BLaER1 treated with 17β-estradiol and CSF1 and Interleukin-3, amounts not matched to agents 10 nM and 100 nM (cell line): ENCODE measurements at regions not wholly inside any gene's neighbourhood (a gene's known extent, or its start where the extent isn't known, plus 50 kb on each side); places are given as distances from the start of the nearest gene placed in this dataset.

ENCODE experiments used
- H3K27ac ChIP-seq, 11 experiments: shearing (Covaris generic); formaldehyde crosslinking; 2 replicates each; pipeline ENCODE4 v1.8.1; 2022
- H3K27me3 ChIP-seq, 11 experiments: shearing (Covaris generic); formaldehyde crosslinking; 2 replicates each; pipeline ENCODE4 v1.8.1; 2022
- H3K36me3 ChIP-seq, 11 experiments: shearing (Covaris generic); formaldehyde crosslinking; 2 replicates each; pipeline ENCODE4 v1.8.1; 2022
- H3K4me1 ChIP-seq, 10 experiments: shearing (Covaris generic); formaldehyde crosslinking; 2 replicates each; pipeline ENCODE4 v1.8.1; 2022
- H3K4me2 ChIP-seq, 11 experiments: shearing (Covaris generic); formaldehyde crosslinking; 2 replicates each; pipeline ENCODE4 v1.8.1; 2022
- H3K4me3 ChIP-seq, 10 experiments: shearing (Covaris generic); formaldehyde crosslinking; 2 replicates each; pipeline ENCODE4 v1.8.1; 2022
- H3K9ac ChIP-seq, 11 experiments: shearing (Covaris generic); formaldehyde crosslinking; 2 replicates each; pipeline ENCODE4 v1.8.1; 2022
- H3K9me3 ChIP-seq, 11 experiments: shearing (Covaris generic); formaldehyde crosslinking; replicated peaks in 1 of 11; 2 replicates each; pipeline ENCODE4 v1.8.1; 2022
- H4K20me1 ChIP-seq, 11 experiments: shearing (Covaris generic); formaldehyde crosslinking; 2 replicates each; pipeline ENCODE4 v1.8.1; 2022
- Cebpa-rat ChIP-seq, 11 experiments: shearing (Covaris generic); IDR thresholded peaks; 2 replicates each; pipeline ENCODE4 v1.8.1; 2022

DNA sequence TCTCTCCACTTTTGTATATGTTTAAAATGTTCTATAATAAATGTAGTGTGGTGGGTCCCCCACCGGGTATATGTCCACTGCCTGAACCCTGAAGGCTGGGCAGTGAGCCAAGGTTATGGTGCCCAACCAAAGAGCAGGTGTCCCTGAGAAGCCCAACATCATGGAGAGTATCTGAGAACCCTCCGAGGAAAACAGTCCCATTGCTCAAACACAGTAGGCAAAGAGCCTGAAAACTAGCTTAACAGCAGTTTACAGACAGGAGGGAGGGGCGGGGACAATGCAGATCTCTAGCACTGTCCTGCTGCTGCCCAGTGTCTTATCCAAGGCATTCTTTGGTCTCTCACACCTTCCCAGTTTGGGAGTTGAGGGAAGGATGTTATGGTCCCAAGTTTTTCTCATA, 91.0 kb downstream of the TMPRSS5 start:
- no peak for TF ChIP-seq Cebpa-rat (IDR thresholded peaks at IDR 0.05)
- H3K27ac ChIP-seq = no peak overlapping the region
- peaks cover 0 to 13% (median 7%) of the 10 kb centered on the region in 11 experiments; a peak in 14 of 22 replicates for H3K9me3 ChIP-seq
- H3K9ac ChIP-seq = no peak overlapping the region
- H3K4me3 ChIP-seq = no peak overlapping the region
- peaks cover 0 to 6% (median 2%) of the 10 kb centered on the region in 10 experiments; a peak in 4 of 20 replicates for H3K4me1 ChIP-seq
- no peaks in the 10 kb centered on the region for H3K27me3 ChIP-seq
- no peak overlapping the region for H3K4me2 ChIP-seq
- no peaks in the 10 kb centered on the region for H4K20me1 ChIP-seq
- no peaks in the 10 kb centered on the region for H3K36me3 ChIP-seq

DNA sequence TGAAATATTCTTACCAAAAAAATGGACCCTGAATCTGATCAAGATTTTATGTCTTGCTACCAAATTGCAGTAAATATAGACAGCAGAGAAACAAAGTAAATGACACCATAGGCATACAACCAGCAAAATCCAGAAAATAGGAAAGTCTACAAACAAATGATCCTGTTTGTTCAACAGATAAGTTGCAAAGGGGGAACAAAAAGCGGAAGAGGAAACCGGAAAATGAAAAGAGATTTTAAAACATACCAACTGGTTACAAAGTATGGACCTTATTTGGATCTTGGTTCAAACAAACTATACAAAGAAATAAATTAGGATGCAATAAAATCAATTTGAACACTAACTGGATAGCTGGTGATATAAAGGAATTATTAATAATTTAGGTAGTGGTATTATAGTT, 92.0 kb downstream of the TMPRSS5 start:
- Histone ChIP-seq H3K9ac (no peak overlapping the region), H3K27me3 (no peaks in the 10 kb centered on the region), H3K4me1 (peaks cover 0 to 6% (median 2%) of the 10 kb centered on the region in 10 experiments; a peak in 4 of 20 replicates), H3K4me2 (peak overlapping the region in 5 of 11 experiments; percentile 21 to 63 (median 26); a peak in 5 of 22 replicates), H3K27ac (no peak overlapping the region), H4K20me1 (no peaks in the 10 kb centered on the region), H3K36me3 (no peaks in the 10 kb centered on the region), H3K4me3 (no peak overlapping the region), H3K9me3 (0 out of 22 replicates have a peak, but pooled peaks cover 0 to 3% (median 0%) of the 10 kb centered on the region in 11 experiments)
- no peak for TF ChIP-seq Cebpa-rat (IDR thresholded peaks at IDR 0.05)

DNA sequence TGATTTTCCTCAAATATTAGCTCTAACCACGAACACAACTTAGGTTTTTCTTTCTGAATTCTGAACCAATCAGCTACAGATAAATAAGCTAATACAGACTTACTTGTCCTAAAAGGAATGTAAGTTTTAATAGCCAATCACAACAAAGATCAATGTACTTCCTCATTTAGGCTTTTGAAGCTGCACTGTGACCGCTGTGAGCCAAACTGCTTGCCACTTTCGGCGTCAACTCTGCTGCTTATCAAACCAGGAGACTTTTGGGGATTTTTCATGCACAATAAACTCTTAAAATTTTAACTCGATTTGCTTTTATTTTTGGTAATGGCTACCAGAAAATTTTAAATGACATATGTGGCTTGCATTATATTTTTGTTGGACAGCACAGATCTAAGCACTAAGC, 92.5 kb downstream of the TMPRSS5 start:
- TF ChIP-seq Cebpa-rat (IDR thresholded peaks at IDR 0.05) = no peak
- no peak overlapping the region for H3K4me3 ChIP-seq
- no peaks in the 10 kb centered on the region for H3K27me3 ChIP-seq
- no peak overlapping the region for H3K9ac ChIP-seq
- peaks cover 0 to 6% (median 2%) of the 10 kb centered on the region in 10 experiments; a peak in 4 of 20 replicates for H3K4me1 ChIP-seq
- H3K36me3 ChIP-seq = no peaks in the 10 kb centered on the region
- H3K27ac ChIP-seq = no peak overlapping the region
- no peaks in the 10 kb centered on the region for H4K20me1 ChIP-seq
- peak overlapping the region in 5 of 11 experiments; percentile 21 to 63 (median 26); a peak in 5 of 22 replicates for H3K4me2 ChIP-seq
- H3K9me3 ChIP-seq = no peaks in the 10 kb centered on the region

DNA sequence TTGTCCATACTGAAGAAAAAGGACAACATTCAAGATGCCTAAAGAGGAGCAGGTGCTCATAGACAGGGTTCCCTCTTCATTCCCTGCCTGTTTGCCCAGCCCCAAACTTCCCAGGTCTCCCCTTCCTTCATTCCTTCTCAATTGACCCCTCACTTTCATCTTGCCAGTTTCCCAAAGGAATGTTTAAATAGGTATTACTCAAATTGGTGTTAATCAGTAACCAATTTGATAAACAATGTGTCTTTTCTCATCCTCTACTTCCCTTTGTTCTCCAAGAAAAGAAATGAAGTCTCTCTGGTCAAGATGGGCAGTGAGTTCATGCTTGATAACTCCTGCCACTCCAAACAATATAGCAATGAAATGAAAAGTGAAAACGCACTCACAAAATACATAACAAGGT, 101.9 kb downstream of the TMPRSS5 start:
- Histone ChIP-seq H3K4me3 (no peak overlapping the region), H3K4me2 (no peak overlapping the region), H3K27ac (no peak overlapping the region), H3K36me3 (no peaks in the 10 kb centered on the region), H3K27me3 (no peaks in the 10 kb centered on the region), H4K20me1 (no peaks in the 10 kb centered on the region), H3K9me3 (peaks cover 8 to 21% (median 15%) of the 10 kb centered on the region in 11 experiments; a peak in 19 of 22 replicates), H3K4me1 (no peaks in the 10 kb centered on the region), H3K9ac (no peak overlapping the region)
- TF ChIP-seq Cebpa-rat (IDR thresholded peaks at IDR 0.05) = no peak

DNA sequence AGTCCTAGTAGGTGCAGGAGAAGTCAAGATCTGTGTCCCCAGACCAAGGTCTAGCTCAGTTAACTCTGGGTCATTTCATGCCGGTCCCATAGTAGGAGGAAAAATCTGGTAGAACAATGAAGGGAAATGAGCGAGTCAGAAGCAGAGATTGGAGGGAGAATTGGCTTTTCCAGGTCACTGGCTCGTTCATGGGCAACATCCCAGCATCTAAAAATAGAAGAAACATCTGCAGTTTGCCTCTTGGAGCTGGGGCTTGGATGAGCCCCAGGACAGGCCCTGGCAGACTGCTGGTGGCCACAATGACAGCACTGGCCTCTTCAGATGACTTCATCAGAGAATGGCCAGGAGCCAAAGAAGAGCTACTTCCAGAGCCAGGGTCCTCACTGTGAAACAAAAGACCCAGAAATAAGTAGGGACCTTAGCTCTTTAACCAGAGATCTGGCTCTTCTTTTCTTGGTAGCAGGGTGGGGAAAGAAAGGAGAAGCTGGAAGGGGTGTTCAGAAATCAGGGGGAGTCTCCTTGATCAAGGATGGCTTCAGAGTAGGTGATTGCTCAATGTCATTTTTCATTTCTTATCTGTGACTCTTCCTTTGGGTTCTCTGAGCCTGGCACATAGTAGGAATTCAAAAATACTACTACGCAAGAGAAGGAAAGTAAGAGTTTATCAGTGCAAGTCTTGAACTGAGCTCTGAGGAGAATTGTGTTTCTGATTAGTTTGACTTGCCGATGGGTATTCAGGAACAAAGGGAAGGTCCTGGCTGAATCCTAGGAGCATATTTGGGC, 102.6 kb downstream of the TMPRSS5 start:
- Histone ChIP-seq H3K27ac (no peak overlapping the region), H3K36me3 (no peaks in the 10 kb centered on the region), H3K4me3 (no peak overlapping the region), H3K4me1 (no peaks in the 10 kb centered on the region), H3K4me2 (no peak overlapping the region), H3K9ac (no peak overlapping the region), H3K27me3 (no peaks in the 10 kb centered on the region), H4K20me1 (no peaks in the 10 kb centered on the region), H3K9me3 (peaks cover 8 to 21% (median 15%) of the 10 kb centered on the region in 11 experiments; a peak in 19 of 22 replicates)
- TF ChIP-seq Cebpa-rat (IDR thresholded peaks at IDR 0.05) = no peak

DNA sequence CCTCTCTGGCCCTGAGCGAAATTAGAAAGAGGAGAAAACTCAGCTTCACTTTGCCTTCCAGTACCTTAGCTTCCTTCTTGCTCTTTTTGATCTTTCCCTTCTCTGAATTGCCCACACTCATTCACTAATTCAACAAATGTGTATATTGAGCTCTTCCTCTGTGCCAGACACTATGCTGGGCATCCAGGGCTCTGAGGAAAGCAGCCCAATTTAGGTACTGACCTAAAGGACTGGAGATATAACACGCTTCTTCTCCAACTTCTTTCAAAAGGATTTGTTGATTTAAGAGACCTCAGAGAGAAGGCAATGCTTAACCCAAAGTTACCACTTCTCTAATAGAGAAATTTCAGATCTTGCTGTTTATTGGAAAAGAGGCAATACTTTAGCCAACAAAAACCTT, 103.6 kb downstream of the TMPRSS5 start:
- Histone ChIP-seq H4K20me1 (no peaks in the 10 kb centered on the region), H3K27ac (no peak overlapping the region), H3K36me3 (no peaks in the 10 kb centered on the region), H3K4me3 (no peak overlapping the region), H3K27me3 (no peaks in the 10 kb centered on the region), H3K4me2 (no peak overlapping the region), H3K4me1 (no peaks in the 10 kb centered on the region), H3K9me3 (peaks cover 8 to 21% (median 15%) of the 10 kb centered on the region in 11 experiments; a peak in 19 of 22 replicates), H3K9ac (no peak overlapping the region)
- no peak for TF ChIP-seq Cebpa-rat (IDR thresholded peaks at IDR 0.05)

DNA sequence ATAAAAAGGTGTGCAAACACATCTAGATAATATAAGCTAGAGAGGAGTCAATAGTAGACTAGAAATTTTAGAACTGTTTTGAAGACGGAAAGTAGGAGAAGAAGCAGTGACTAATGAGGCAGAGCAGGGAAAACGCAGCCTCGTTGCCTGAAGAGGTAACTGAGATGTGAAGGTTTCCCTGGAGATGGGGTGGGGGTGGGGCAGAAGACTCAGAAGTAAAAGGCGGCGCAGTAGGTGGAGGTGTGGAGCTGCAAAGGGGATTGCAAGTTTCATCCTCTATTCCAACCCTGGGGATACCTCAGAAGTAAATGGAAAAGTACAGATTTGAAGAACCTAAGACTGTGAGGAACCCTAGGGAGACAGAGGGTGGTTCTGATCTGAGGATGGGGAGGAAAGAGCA, 109.5 kb downstream of the TMPRSS5 start:
- no peak for TF ChIP-seq Cebpa-rat (IDR thresholded peaks at IDR 0.05)
- Histone ChIP-seq H3K27ac (no peak overlapping the region), H3K9ac (no peak overlapping the region), H3K4me2 (no peak overlapping the region), H3K4me3 (no peak overlapping the region), H3K36me3 (no peaks in the 10 kb centered on the region), H3K9me3 (peaks cover 11 to 22% (median 17%) of the 10 kb centered on the region in 11 experiments), H4K20me1 (no peaks in the 10 kb centered on the region), H3K27me3 (no peaks in the 10 kb centered on the region), H3K4me1 (peaks cover 0 to 16% (median 2%) of the 10 kb centered on the region in 10 experiments; a peak in 8 of 20 replicates)

DNA sequence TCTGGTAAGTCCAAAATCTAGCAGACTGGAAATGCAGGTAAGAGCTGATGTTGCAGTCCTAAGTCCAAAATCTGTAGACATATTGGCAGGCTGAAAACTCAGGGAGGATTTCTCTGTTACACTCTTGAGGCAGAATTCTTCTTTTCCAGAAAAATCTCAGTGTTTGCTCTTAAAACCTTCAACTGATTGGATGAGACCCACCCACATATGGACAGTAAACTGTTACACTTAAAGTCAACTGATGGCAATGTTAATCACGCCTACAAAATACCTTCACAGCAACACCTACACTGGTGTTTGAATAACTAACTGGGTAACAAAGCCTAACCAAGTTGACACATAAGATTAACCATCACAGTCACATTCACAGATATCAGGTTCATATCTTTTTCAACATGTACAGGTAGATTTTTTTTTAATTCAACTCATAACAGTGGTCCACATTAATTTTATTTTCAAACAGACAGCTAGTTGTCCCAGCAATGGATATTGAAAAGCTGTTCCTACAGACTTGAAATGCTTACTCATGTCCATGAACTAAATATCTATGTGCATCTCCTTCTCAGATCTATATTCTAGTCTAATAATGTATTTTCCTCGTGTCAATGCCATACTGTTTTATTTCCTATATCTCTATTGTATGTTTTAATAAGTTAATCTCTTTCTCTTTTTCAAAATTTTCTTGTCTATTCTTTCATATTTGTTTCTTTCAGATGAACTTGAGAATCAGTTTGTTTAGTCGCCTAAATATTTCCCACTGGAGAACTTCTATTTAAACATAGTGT, 110.1 kb downstream of the TMPRSS5 start:
- Histone ChIP-seq H3K4me2 (no peak overlapping the region), H3K27me3 (no peaks in the 10 kb centered on the region), H3K27ac (no peak overlapping the region), H4K20me1 (no peaks in the 10 kb centered on the region), H3K9me3 (peaks cover 11 to 22% (median 17%) of the 10 kb centered on the region in 11 experiments), H3K9ac (no peak overlapping the region), H3K36me3 (no peaks in the 10 kb centered on the region), H3K4me3 (no peak overlapping the region), H3K4me1 (peaks cover 0 to 16% (median 2%) of the 10 kb centered on the region in 10 experiments; a peak in 8 of 20 replicates)
- TF ChIP-seq Cebpa-rat (IDR thresholded peaks at IDR 0.05) = no peak

DNA sequence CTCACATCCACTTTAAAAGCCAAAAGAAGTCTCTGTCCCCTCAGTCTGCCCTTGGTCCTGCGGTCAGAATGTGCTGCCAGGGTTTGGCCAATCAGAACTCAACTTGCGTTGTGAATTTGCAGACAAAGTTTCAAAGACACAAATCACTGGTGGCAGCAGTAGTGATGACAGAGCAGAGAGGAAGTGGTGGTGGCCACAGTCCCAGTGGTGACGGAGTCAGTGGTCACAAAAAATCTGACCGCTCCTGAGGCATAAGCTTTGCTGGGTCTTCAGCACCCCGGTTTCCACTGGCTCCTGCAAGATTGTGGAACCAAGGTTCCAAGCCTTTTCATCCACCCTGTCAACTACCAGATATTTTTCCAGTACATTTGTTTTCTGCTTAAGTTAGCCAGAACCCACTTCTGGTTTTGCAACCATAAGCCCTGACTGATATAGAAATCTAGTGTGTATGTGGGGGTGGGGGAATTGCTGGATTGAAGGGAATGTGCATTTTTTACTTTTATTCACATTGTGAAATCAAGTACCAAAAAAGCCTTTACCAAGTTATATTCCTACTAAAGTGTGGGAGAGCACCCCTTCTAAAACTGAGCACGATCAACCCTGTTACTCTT, 112.3 kb downstream of the TMPRSS5 start:
- H3K4me2 ChIP-seq = peak overlapping the region in 4 of 11 experiments; percentile 1 to 66 (median 25); a peak in 4 of 22 replicates
- no peak overlapping the region for H3K9ac ChIP-seq
- no peak overlapping the region for H3K27ac ChIP-seq
- H3K9me3 ChIP-seq = peaks cover 11 to 22% (median 17%) of the 10 kb centered on the region in 11 experiments
- no peak for TF ChIP-seq Cebpa-rat (IDR thresholded peaks at IDR 0.05)
- no peak overlapping the region for H3K4me3 ChIP-seq
- no peaks in the 10 kb centered on the region for H3K36me3 ChIP-seq
- no peaks in the 10 kb centered on the region for H4K20me1 ChIP-seq
- no peaks in the 10 kb centered on the region for H3K27me3 ChIP-seq
- H3K4me1 ChIP-seq = peaks cover 0 to 16% (median 2%) of the 10 kb centered on the region in 10 experiments; a peak in 8 of 20 replicates
